ENCODE measurements at regions not wholly inside any gene's neighbourhood (a gene's known extent, or its start where the extent isn't known, plus 50 kb on each side); places are given as distances from the start of the nearest gene placed in this dataset.

DNA sequence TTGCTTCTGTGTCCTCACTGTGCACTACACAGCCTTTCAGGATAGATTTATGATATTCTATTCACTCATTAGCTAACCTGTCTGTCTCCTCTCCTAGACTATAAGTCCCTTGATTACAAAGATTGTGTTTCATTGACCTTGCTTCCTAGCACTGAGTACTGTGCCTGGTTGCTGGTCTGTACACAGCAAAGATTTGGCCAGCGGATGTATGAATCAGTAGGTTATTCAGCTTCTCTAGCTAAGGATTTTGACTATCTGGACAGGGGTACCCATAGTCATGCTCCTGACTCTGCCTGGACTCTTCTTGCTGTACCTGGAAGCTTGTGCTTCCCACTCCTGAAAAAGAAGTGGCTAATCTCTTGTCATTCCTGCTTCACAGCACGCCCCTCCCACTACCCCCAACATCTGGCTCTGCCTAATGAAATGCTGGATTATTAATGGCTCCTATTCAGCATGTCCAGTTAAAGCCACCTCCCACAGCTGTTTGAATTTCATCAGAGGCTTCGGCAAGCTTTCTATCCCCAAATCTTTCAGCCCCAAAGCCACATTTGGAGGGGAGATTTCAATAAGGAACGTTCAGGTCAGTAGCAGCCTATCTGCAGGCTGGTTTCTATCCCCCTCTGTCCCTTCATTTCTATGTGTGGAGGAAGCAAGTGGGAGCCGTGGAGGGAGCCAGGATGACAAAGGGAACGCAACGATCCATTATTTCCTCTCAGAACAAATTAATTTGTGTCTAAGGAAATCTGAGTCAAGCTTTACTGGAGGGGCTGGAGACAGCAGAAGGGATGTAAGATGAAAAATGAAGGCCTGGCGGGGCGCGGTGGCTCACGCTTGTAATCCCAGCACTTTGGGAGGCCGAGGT is 64.8 kb upstream of the PPM1J start:
- DNase-seq = no peak

DNA sequence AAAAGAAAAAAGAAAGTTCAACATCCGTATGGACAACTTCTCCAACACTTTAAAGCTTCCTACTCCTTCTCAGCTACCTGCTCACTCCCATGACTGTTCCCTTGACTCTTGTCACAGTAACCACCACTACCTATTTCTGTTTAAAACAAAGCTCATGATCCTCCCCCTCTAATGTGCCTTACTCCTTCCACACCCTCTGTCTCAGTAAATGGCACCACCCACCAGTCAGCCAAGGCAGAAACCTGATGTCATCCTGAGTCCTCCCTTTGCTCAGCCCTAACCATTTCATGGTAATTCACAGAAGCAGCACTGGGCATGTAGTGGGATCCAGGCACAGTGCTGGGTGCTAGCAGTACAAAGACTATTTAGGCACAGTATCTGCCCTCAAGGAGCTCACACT is 63.0 kb upstream of the PPM1J start:
- DNase-seq = no peak

DNA sequence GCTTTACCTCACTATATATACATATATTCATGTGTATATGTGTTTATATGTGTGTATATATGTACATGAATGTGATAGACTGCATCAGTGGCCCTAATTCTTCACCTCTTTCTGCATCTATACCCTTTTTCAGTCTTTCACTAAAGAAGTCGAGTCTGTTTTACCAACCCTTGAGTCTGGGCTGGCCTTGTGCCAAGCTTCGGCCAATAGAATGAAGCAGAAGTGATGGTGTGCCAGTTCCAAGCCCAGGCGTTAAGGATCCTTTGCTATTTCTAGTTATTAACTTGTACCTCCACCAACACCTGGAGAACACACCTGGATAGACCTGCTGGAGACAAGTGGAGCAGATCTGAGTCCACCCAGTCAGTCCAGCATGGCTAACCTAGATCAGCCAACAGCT is 61.6 kb upstream of the PPM1J start:
- DNase-seq = no peak

DNA sequence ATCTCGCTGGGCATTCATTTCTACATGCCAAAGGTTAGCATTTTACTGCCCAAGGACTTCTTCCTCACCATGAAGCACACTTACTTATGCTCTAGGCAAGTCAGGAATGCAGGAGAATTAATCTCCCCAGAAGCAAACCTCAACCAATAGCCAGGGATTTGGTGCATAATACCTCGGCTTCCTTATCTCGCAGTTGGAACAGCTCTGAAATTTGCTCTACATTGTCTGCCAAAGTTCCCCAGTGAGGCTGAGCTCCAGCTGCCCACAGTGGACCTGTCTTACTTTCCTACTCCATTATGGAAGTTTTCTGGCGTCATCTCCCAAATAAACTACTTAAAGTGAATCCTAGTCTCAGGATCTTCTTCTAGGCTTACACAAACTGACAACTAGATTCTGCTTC is 57.6 kb upstream of the PPM1J start:
- no peak for DNase-seq

DNA sequence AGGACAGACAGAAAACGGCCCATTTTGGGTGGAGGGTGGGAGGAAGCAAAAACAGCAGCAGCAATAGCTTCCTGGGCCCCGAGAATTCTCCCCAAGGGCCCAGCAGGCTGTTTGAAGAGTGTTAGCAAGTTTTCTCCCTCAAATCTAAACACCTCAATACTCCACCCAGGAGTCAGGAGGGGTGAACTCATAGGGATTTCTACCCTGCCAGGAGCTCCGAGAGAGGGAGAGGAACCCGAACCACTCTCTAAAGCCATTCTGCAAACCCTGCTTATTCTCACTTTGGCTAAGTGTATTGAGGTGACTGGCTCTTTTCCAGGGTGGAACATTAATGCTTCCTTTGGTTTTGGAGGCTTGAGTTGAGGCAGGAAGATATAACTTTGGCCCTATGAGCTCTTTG is 55.6 kb upstream of the PPM1J start:
- DNase-seq = no peak

DNA sequence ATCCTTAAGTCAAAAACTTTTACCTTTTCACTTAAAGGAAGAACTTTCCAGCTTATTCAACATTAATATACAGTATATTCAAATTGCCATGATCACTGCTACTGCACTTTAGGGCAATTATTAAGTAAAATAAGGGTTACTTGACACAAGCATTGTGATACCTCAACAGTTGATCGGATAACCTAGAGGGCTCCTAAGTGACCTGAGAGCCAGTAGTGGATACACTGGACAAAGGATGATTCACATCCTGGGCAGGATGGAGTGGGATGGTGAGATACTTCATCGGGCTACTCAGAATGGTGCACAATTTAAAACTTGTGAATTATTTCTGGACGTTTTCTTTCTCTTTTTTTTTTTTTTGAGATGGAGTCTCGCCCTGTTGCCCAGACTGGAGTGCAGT is 54.5 kb upstream of the PPM1J start:
- no peak for DNase-seq

DNA sequence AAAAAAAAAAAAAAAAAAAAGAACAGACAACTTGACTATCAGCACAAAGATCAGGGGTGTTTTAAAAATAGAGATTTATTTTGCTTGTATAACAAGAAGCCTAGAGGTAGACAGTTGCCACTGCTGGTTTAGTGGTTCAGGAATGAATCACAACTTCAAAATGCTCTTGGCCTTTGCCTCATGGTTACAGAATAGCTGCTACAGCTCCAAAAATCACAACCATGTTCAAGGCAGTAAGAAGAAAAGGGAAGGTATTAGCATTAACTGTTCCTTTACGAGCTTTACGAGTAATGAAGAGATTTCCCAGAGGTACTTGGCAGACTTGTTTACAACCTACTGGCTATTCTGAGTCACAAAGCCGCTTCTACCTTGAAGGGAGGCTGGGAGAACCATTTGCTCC is 52.5 kb upstream of the PPM1J start:
- DNase-seq = no peak

Data from fibroblast of skin of right quadriceps (primary cell).